ENCODE measurements at regions not wholly inside any gene's neighbourhood (a gene's known extent, or its start where the extent isn't known, plus 50 kb on each side); places are given as distances from the start of the nearest gene placed in this dataset.

DNA sequence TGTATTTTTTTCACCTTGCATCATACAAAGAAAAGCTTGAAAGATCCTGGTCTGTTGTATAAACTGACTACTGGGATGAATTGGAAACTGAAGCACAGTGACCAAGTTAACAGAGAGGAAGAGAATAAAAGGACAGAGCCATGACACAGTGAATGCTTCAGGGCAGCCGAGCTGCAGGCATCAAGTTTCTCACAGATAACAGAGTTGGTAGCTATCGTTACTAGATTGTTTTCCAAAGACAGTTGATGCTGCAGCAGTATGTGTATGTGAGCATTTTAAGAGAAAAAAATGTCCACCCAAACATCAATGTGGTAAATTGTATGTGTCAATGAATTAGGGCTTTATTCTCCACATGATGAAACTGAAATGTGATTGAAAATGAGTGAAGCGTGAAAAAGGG, 1032.7 kb downstream of the ADGRL3 start:
- H3K27ac ChIP-seq = no peak overlapping the region
- TF ChIP-seq, protein P1, sequence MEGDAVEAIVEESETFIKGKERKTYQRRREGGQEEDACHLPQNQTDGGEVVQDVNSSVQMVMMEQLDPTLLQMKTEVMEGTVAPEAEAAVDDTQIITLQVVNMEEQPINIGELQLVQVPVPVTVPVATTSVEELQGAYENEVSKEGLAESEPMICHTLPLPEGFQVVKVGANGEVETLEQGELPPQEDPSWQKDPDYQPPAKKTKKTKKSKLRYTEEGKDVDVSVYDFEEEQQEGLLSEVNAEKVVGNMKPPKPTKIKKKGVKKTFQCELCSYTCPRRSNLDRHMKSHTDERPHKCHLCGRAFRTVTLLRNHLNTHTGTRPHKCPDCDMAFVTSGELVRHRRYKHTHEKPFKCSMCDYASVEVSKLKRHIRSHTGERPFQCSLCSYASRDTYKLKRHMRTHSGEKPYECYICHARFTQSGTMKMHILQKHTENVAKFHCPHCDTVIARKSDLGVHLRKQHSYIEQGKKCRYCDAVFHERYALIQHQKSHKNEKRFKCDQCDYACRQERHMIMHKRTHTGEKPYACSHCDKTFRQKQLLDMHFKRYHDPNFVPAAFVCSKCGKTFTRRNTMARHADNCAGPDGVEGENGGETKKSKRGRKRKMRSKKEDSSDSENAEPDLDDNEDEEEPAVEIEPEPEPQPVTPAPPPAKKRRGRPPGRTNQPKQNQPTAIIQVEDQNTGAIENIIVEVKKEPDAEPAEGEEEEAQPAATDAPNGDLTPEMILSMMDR (IDR thresholded peaks at IDR 0.05) = no peak
- TF ChIP-seq EP300 (IDR thresholded peaks at IDR 0.05) (no peak), POLR2A (IDR thresholded peaks at IDR 0.05) (no peak)

DNA sequence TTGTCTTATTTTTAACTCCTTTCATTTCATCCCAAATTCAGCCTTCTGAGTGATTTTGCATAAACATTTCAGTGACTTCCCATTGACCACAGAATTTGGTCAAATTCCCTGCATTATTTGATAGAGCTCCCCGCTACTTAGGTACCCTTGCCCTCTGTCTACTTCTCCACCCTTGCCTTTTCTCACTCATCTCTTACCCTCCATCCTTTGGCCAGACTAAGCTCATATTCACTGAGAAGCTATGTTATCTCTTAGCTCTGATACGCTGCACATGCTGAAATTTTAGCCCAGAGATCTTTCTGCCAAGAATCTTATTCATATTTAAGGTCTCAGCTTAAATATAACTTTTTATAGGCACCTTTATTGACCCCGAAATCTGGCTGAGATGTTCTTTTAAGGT, 1031.9 kb downstream of the ADGRL3 start:
- H3K27ac ChIP-seq = no peak overlapping the region
- WGBS, 2 donors = 90 to 93% methylated on average over 3 of the region's 3 CpGs
- DNase-seq (ENCODE audit: low spot score in 2 of 2) = no peak
- H3K4me1 ChIP-seq = no peaks in the 10 kb centered on the region
- no peaks in the 10 kb centered on the region for H3K27me3 ChIP-seq
- H3K4me3 ChIP-seq = no peak overlapping the region
- H3K9me3 ChIP-seq = no peaks in the 10 kb centered on the region
- no peaks in the 10 kb centered on the region for H3K36me3 ChIP-seq
- no peak for TF ChIP-seq POLR2A (IDR thresholded peaks at IDR 0.05)
- TF ChIP-seq, protein P1 (IDR thresholded peaks at IDR 0.05) = no peak
- no peak for TF ChIP-seq EP300 (IDR thresholded peaks at IDR 0.05)

More for the DNA sequence above, 1032.7 kb downstream of the ADGRL3 start:
- Histone ChIP-seq H3K9me3 (no peaks in the 10 kb centered on the region), H3K27me3 (no peaks in the 10 kb centered on the region), H3K4me3 (no peak overlapping the region), H3K4me1 (no peaks in the 10 kb centered on the region), H3K36me3 (no peaks in the 10 kb centered on the region)
- no peak for DNase-seq (ENCODE audit: low spot score in 2 of 2)
- WGBS, 2 donors = 33 to 38% methylated on average over 3 of the region's 3 CpGs

DNA sequence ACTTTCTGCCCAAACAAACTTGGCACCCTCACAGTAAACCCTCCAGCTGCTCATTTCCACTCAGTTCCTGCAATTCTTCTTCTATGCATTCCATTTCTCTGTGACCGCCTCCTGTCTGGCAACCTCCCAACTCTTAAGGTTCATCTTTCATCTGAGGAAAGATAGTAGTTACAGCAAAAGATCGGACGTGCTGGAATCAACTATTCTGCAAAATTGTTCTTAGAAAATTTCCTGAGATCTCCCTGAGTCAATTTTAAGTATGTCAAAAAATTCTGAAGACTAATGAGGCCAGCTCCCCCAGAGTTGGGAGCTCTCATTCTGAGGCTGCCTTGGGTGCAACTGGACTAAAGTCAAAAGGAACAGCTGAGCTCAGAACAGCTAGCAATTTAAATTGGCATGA, 1026.0 kb downstream of the ADGRL3 start:
- H3K27ac ChIP-seq = no peak overlapping the region
- TF ChIP-seq, protein P1 (IDR thresholded peaks at IDR 0.05) = no peak
- TF ChIP-seq POLR2A (IDR thresholded peaks at IDR 0.05) (no peak), EP300 (IDR thresholded peaks at IDR 0.05) (no peak)
- DNase-seq (ENCODE audit: low spot score in 2 of 2) = no peak
- H3K9me3 ChIP-seq = no peaks in the 10 kb centered on the region
- H3K27me3 ChIP-seq = no peaks in the 10 kb centered on the region
- WGBS, 2 donors = 27 to 33% methylated on average over 3 of the region's 3 CpGs
- no peaks in the 10 kb centered on the region for H3K4me1 ChIP-seq
- no peaks in the 10 kb centered on the region for H3K36me3 ChIP-seq
- no peak overlapping the region for H3K4me3 ChIP-seq

DNA sequence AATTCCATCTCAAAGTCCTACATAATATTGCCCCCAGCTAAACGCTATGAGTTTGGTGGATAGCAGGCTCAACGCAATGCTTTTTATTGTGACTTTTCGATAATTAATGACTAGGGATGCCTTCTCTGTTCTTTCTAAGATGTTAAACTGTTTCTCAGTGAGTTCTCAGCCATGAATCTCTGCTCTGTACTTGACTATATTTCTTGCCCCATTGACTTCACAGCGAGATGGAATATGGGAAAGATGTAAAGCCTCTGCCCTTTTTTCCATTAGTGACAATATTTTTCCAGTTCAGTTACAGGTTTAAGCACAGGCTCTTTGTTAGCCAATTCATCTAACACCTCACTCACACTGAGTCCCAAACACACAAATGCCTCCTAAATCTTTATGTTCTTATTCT, 1022.0 kb downstream of the ADGRL3 start:
- Histone ChIP-seq H3K4me1 (no peaks in the 10 kb centered on the region), H3K36me3 (no peaks in the 10 kb centered on the region), H3K27me3 (no peaks in the 10 kb centered on the region), H3K9me3 (no peaks in the 10 kb centered on the region), H3K4me3 (no peak overlapping the region), H3K27ac (no peak overlapping the region)
- no peak for DNase-seq (ENCODE audit: low spot score in 2 of 2)
- TF ChIP-seq EP300 (IDR thresholded peaks at IDR 0.05) (no peak), POLR2A (IDR thresholded peaks at IDR 0.05) (no peak)
- TF ChIP-seq, protein P1 (IDR thresholded peaks at IDR 0.05) = no peak
- WGBS, 2 donors = 94 to 95% methylated on average over 4 of the region's 4 CpGs

DNA sequence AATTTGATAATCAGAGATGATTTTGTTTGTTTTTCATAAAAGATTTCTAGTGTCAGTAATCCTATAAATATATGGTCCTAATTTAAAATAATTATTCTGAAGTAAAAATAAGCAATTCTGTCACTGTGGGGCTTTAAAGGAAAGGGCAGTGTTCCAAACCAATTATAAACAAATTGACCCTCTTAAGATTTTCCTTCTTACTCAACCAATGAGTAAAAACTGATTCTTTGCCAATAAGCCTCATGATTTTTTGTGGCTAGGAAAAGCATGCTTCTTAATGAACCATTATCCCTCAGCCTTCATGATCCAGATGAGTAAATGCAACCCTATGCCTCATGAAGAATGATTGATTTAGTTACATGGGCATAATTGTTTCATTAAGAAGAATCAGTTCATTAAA, 1010.4 kb downstream of the ADGRL3 start:
- Histone ChIP-seq H3K27me3 (no peaks in the 10 kb centered on the region), H3K4me1 (peaks cover 0 to 4% (median 0%) of the 10 kb centered on the region in 4 donors), H3K27ac (no peak overlapping the region), H3K4me3 (no peak overlapping the region), H3K9me3 (no peaks in the 10 kb centered on the region), H3K36me3 (no peaks in the 10 kb centered on the region)
- TF ChIP-seq EP300 (IDR thresholded peaks at IDR 0.05) (no peak), POLR2A (IDR thresholded peaks at IDR 0.05) (no peak)
- TF ChIP-seq, protein P1 (IDR thresholded peaks at IDR 0.05) = no peak
- DNase-seq (ENCODE audit: low spot score in 2 of 2) = no peak
